K562 (cell line): ENCODE measurements at regions not wholly inside any gene's neighbourhood (a gene's known extent, or its start where the extent isn't known, plus 50 kb on each side); places are given as distances from the start of the nearest gene placed in this dataset.
A peak's percentile ranks its signal among the peaks of the same experiment; 100 is the strongest.

Experiments used
- ATAC-seq: fragments of 200-7000 bp; cut with Tn5 transposase; 3 replicates; pipeline ENCODE4 v1.9.1; 2020; ENCODE audit warnings: moderate library complexity
- BruUV-seq: library from RNA; stranded (reverse); fragments of 400-500 nt; replicated peaks from 2 replicates; lab custom pipeline; 2021; lab: Mats Ljungman, UMichigan
- CTCF ChIA-PET: fragments of 300-600 bp; formaldehyde crosslinking; extraction: SDS; loops from one replicate; lab custom pipeline; 2021; ENCODE audit warnings: low intra/inter-chr PET ratio; lab: Yijun Ruan, JAX
- POLR2A ChIA-PET: fragments of 300-600, 350-650 bp; sonication (Branson Sonifier 250); formaldehyde crosslinking; extraction: SDS; loops from one replicate; lab custom pipeline; 2021; ENCODE audit warnings: antibody characterized with exemption, inconsistent platforms; lab: Yijun Ruan, JAX
- DNase-seq, 4 experiments: peaks; one replicate each; pipeline versions ENCODE4 v3.0.0 to v3.0.0-alpha.2; 2011 to 2018; ENCODE audit warnings: low spot score in 3 of 4, mixed read lengths in 3 of 4; ENCODE audit errors: extremely low read depth in 1 of 4
- FAIRE-seq: peaks from 2 replicates; lab custom pipeline; 2011; peaks lifted over from hg19 to GRCh38; lab: Jason Lieb, UNC
- H2AFZ ChIP-seq: 2 replicates; pipeline ENCODE4 v1.6.0; 2011; ENCODE audit warnings: low read depth, low read length, control low read depth, inconsistent platforms
- H3K27ac ChIP-seq: fragments of 200-600 bp; 3 replicates; pipeline ENCODE4 v1.8.0; 2011; ENCODE audit warnings: low read depth, mild to moderate bottlenecking, control low read depth, inconsistent platforms, low read length, moderate library complexity, mixed read lengths; ENCODE audit errors: extremely low read depth
- H3K27me3 ChIP-seq, 2 experiments: fragments of 300-600 bp in 1 of 2; 2 replicates in 1 of 2; 3 replicates in 1 of 2; pipeline versions ENCODE4 v1.6.0 to v1.8.0; 2011; ENCODE audit warnings: inconsistent platforms in 2 of 2, low read length in 2 of 2, mild to moderate bottlenecking in 1 of 2, mixed read lengths in 1 of 2, moderate library complexity in 1 of 2; ENCODE audit not compliant: control insufficient read depth in 2 of 2, insufficient read depth in 2 of 2
- H3K36me3 ChIP-seq: fragments of 300-600 bp; 3 replicates; pipeline ENCODE4 v1.8.0; 2011; ENCODE audit warnings: mild to moderate bottlenecking, low read length, inconsistent platforms; ENCODE audit not compliant: control insufficient read depth, insufficient read depth
- H3K4me1 ChIP-seq, 2 experiments: fragments of 200-600 bp in 1 of 2; replicated peaks in 1 of 2; 2 replicates in 1 of 2; 3 replicates in 1 of 2; pipeline versions ENCODE4 v1.5.1 to v1.8.0; 2011; ENCODE audit warnings: inconsistent platforms in 2 of 2, low read length in 2 of 2, mild to moderate bottlenecking in 1 of 2, mixed read lengths in 1 of 2, moderate library complexity in 1 of 2; ENCODE audit not compliant: control insufficient read depth in 2 of 2, insufficient read depth in 2 of 2
- H3K4me2 ChIP-seq: 2 replicates; pipeline ENCODE4 v1.6.1; 2011; ENCODE audit warnings: low read length, control low read depth, inconsistent platforms, mixed read lengths; ENCODE audit not compliant: insufficient read depth
- H3K4me3 ChIP-seq: fragments of 200-600 bp; sonication (generic), shearing (Covaris generic); 2 replicates; pipeline ENCODE4 v1.5.1; 2016; ENCODE audit warnings: control low read depth, inconsistent platforms
- H3K79me2 ChIP-seq: fragments of 200-600 bp; 3 replicates; pipeline ENCODE4 v1.8.0; 2011; ENCODE audit warnings: low read length, inconsistent platforms; ENCODE audit not compliant: control insufficient read depth, insufficient read depth
- H3K9ac ChIP-seq, 2 experiments: 2 replicates each; pipeline versions ENCODE4 v1.6.0 to v1.6.1; 2011; ENCODE audit warnings: low read depth in 2 of 2, low read length in 2 of 2, control low read depth in 1 of 2, inconsistent platforms in 1 of 2, mild to moderate bottlenecking in 1 of 2, mixed read lengths in 1 of 2; ENCODE audit not compliant: insufficient read depth in 1 of 2
- H3K9me1 ChIP-seq: one replicate; pipeline ENCODE4 v1.6.0; 2011; ENCODE audit warnings: inconsistent platforms, mild to moderate bottlenecking, low read length, moderate library complexity; ENCODE audit not compliant: control insufficient read depth, insufficient read depth
- H3K9me3 ChIP-seq: replicated peaks from 2 replicates; pipeline ENCODE4 v1.5.1; 2011; ENCODE audit warnings: low read depth, low read length, inconsistent platforms; ENCODE audit not compliant: control insufficient read depth, insufficient read depth
- H4K20me1 ChIP-seq: replicated peaks from 2 replicates; pipeline ENCODE4 v1.6.1; 2011; ENCODE audit warnings: low read length, inconsistent platforms, mixed read lengths; ENCODE audit not compliant: control insufficient read depth, insufficient read depth
- ARID4B ChIP-seq: sonication (generic); formaldehyde crosslinking; IDR thresholded peaks from 2 replicates; pipeline ENCODE4 v1.8.0; 2022; ENCODE audit warnings: mild to moderate bottlenecking, missing genetic modification reagents
- ATF7 ChIP-seq: fragments of 450-650 bp; IDR thresholded peaks from 2 replicates; pipeline ENCODE4 v1.7.1; 2014; ENCODE audit warnings: mild to moderate bottlenecking, moderate library complexity
- CHD2 ChIP-seq: IDR thresholded peaks from 2 replicates; pipeline ENCODE4 v1.6.1; 2011; ENCODE audit warnings: low read depth, low read length
- NFXL1 ChIP-seq: fragments of 450-650 bp; formaldehyde crosslinking; IDR thresholded peaks from 2 replicates; pipeline ENCODE4 v1.4.0; 2021; ENCODE audit warnings: mild to moderate bottlenecking
- RBM15 ChIP-seq: fragments of 200-400 bp; formaldehyde crosslinking; IDR thresholded peaks from 2 replicates; pipeline ENCODE4 v1.6.1; 2018; ENCODE audit warnings: mild to moderate bottlenecking, low read length, moderate library complexity; ENCODE audit not compliant: insufficient read depth
- SAP30 ChIP-seq: fragments of 200-600 bp; sonication (generic); IDR thresholded peaks from 2 replicates; pipeline ENCODE4 v1.6.1; 2012; ENCODE audit warnings: borderline replicate concordance, low read depth, mild to moderate bottlenecking, moderate library complexity, low read length, control low read depth, inconsistent platforms; ENCODE audit not compliant: insufficient read depth, poor library complexity, severe bottlenecking
- SRSF7 ChIP-seq: fragments of 200-400 bp; formaldehyde crosslinking; optimal IDR thresholded peaks from 2 replicates; pipeline ENCODE3; 2017; ENCODE audit warnings: mild to moderate bottlenecking, low read depth, low read length
- ZNF143 ChIP-seq: sonication (generic); formaldehyde crosslinking; IDR thresholded peaks from 2 replicates; pipeline ENCODE4 v1.9.0; 2022; ENCODE audit warnings: mild to moderate bottlenecking, missing genetic modification reagents
- ZNF79 ChIP-seq: fragments of 250-450 bp; sonication (Bioruptor Pico); IDR thresholded peaks from 2 replicates; pipeline ENCODE4 v1.4.0; 2020; ENCODE audit warnings: low read depth, mild to moderate bottlenecking, moderate library complexity
- WGBS: fragments of 100-300 bp; shearing (Covaris generic); methylation state at CpG from one replicate; pipeline ENCODE4 v1.1.6; 2016; ENCODE audit warnings: low coverage, mixed read lengths; ENCODE audit not compliant: insufficient coverage; ENCODE audit errors: missing lambda C conversion rate; 5-methylcytosine and 5-hydroxymethylcytosine counted together
- in situ Hi-C: fragments of 300-500 bp; cut with MboI; formaldehyde crosslinking; loops from 4 replicates; pipeline ENCODE4 v1.15.0; 2018; ENCODE audit warnings: inconsistent platforms, mixed read lengths
- intact Hi-C: fragments of 100-400 bp; cut with micrococcal nuclease; formaldehyde crosslinking; loops from 2 replicates; pipeline ENCODE4 v1.14.2; 2022
- TF ChIP-seq, protein P1 (sequence below): sonication (generic); formaldehyde crosslinking; IDR thresholded peaks from 2 replicates; pipeline ENCODE4 v1.8.1; 2023; ENCODE audit warnings: mild to moderate bottlenecking, missing genetic modification reagents
- TF ChIP-seq, protein P2 (sequence below): sonication (generic); formaldehyde crosslinking; IDR thresholded peaks from 2 replicates; pipeline ENCODE4 v1.8.1; 2023; ENCODE audit warnings: mild to moderate bottlenecking, missing genetic modification reagents

GRCh38 chr5:14011089-14012020 lies 66.9 kb upstream of the DNAH5 start:
- BruUV-seq: no TSS peak
- Histone ChIP-seq H3K9ac (peak overlapping the region; percentile 13 to 77; a peak in 3 of 4 replicates), H3K9me3 (no peaks in the 10 kb centered on the region), H3K27ac (no peak overlapping the region), H2AFZ (peak overlapping the region; percentile 80), H3K4me2 (peak overlapping the region; percentile 72), H3K9me1 (no peaks in the 10 kb centered on the region), H3K79me2 (no peaks in the 10 kb centered on the region), H3K4me3 (peak overlapping the region; percentile 41), H3K27me3 (peaks cover 4 to 15% of the 10 kb centered on the region in 2 experiments; a peak in 2 of 5 replicates), H4K20me1 (no peaks in the 10 kb centered on the region), H3K36me3 (no peaks in the 10 kb centered on the region), H3K4me1 (peaks cover 3 to 9% of the 10 kb centered on the region in 2 experiments; a peak in 3 of 5 replicates)
- intact Hi-C loops: no loop called here
- in situ Hi-C loops: no loop called here
- CTCF ChIA-PET: interaction anchor here (0.5 kb wide), 1 partner anchor 125 kb away, joined by 4 read pairs; no protein-coding TSS in a partner anchor
- ATAC-seq: peak; percentile 98
- POLR2A ChIA-PET: interaction anchor here (0.7 kb wide), 1 partner anchor 83 kb away, joined by 4 read pairs; no protein-coding TSS in a partner anchor
- WGBS: 4% methylated on average over 68 of the region's 74 CpGs
- DNase-seq: peak; percentile 81 to 88 (median 86)
- FAIRE-seq: peak; percentile 19
- TF ChIP-seq CHD2 (0 out of 2 replicates have a peak, but pooled peaks have one; percentile 12), ATF7 (0 out of 2 replicates have a peak, but pooled peaks have one; percentile 28), ZNF79 (CRISPR knock-in tag) (no peak), ARID4B (peak; percentile 45; the same call in 1 of the 2 replicates), NFXL1 (CRISPR knock-in tag) (no peak), SRSF7 (no peak), RBM15 (no peak), ZNF143 (no peak), SAP30 (peak; percentile 30)
- TF ChIP-seq, protein P1, sequence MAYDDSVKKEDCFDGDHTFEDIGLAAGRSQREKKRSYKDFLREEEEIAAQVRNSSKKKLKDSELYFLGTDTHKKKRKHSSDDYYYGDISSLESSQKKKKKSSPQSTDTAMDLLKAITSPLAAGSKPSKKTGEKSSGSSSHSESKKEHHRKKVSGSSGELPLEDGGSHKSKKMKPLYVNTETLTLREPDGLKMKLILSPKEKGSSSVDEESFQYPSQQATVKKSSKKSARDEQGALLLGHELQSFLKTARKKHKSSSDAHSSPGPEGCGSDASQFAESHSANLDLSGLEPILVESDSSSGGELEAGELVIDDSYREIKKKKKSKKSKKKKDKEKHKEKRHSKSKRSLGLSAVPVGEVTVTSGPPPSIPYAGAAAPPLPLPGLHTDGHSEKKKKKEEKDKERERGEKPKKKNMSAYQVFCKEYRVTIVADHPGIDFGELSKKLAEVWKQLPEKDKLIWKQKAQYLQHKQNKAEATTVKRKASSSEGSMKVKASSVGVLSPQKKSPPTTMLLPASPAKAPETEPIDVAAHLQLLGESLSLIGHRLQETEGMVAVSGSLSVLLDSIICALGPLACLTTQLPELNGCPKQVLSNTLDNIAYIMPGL (CRISPR knock-in tag): no peak
- TF ChIP-seq, protein P2, sequence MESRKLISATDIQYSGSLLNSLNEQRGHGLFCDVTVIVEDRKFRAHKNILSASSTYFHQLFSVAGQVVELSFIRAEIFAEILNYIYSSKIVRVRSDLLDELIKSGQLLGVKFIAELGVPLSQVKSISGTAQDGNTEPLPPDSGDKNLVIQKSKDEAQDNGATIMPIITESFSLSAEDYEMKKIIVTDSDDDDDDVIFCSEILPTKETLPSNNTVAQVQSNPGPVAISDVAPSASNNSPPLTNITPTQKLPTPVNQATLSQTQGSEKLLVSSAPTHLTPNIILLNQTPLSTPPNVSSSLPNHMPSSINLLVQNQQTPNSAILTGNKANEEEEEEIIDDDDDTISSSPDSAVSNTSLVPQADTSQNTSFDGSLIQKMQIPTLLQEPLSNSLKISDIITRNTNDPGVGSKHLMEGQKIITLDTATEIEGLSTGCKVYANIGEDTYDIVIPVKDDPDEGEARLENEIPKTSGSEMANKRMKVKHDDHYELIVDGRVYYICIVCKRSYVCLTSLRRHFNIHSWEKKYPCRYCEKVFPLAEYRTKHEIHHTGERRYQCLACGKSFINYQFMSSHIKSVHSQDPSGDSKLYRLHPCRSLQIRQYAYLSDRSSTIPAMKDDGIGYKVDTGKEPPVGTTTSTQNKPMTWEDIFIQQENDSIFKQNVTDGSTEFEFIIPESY (CRISPR knock-in tag): 0 out of 2 replicates have a peak, but pooled peaks have one; percentile 20
